ENCODE measurements at regions not wholly inside any gene's neighbourhood (a gene's known extent, or its start where the extent isn't known, plus 50 kb on each side); places are given as distances from the start of the nearest gene placed in this dataset.

DNA sequence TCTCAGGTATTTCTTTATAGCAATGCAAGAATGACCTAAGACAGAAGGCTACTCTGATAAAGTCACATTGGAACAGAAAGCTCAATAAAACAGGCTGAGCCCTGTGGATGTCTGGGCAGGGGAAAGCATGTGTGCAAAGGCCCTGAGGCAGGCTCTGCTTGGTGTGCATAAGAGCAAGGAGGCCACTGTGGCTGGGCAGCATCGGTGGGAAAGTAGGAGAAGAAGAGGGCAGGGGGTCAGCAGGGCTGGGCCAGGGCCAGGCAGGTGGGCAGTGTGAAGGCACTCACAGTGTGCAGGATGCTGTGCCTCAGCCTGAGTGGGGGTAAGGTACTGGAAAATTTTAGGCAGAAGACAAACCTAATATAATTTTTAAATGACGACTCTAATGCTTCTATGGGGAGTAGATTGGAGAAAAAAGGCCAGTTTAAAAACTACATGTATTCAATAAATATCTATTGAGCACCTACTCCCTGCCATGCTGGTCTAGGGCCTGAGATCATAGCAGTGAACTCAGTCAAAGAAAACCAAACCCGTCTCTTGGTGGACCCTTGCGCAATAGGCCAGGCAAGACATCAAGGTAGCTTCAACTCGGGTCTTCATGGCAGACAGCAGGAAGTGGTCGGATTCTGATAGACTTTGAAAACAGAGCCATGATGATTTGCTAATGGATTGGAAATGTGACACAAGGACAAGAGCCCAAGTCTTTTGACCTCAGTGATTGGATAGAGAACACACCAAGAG lies 572.3 kb downstream of the TCERG1L start:
- H3K36me3 ChIP-seq (ENCODE audit: control insufficient read depth, insufficient read depth, low read length), result no peaks in the 10 kb centered on the region
- TF ChIP-seq, protein P1, sequence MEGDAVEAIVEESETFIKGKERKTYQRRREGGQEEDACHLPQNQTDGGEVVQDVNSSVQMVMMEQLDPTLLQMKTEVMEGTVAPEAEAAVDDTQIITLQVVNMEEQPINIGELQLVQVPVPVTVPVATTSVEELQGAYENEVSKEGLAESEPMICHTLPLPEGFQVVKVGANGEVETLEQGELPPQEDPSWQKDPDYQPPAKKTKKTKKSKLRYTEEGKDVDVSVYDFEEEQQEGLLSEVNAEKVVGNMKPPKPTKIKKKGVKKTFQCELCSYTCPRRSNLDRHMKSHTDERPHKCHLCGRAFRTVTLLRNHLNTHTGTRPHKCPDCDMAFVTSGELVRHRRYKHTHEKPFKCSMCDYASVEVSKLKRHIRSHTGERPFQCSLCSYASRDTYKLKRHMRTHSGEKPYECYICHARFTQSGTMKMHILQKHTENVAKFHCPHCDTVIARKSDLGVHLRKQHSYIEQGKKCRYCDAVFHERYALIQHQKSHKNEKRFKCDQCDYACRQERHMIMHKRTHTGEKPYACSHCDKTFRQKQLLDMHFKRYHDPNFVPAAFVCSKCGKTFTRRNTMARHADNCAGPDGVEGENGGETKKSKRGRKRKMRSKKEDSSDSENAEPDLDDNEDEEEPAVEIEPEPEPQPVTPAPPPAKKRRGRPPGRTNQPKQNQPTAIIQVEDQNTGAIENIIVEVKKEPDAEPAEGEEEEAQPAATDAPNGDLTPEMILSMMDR (IDR thresholded peaks at IDR 0.05; ENCODE audit: insufficient read depth, low read length, poor library complexity, severe bottlenecking), result no peak
- H3K4me3 ChIP-seq (ENCODE audit: low read depth, low read length), result no peak overlapping the region
- H3K27me3 ChIP-seq (ENCODE audit: control insufficient read depth, insufficient read depth, low read length), result no peaks in the 10 kb centered on the region
- no peak for DNase-seq (ENCODE audit: low read depth)

DNA sequence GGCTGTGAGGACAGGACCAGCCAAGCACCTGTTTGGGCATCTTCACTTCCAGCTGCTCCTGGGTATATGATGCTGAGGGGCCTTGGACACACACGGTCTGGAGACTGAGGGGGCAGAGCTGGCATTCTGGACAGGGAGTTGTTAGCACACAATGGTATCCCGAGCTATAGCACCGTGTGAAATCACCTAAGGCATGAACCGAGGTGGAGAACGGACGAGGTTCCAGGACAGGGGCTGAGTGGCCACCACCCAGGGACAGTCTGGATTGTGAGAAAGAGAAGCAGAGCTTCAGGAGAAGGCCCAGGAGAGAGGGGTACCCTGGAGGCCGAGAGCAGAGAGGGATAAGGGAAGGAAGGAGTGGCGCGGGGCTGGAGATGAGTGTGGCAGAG lies 571.8 kb downstream of the TCERG1L start:
- no peak for DNase-seq (ENCODE audit: low read depth)
- no peaks in the 10 kb centered on the region for H3K36me3 ChIP-seq (ENCODE audit: control insufficient read depth, insufficient read depth, low read length)
- no peak overlapping the region for H3K4me3 ChIP-seq (ENCODE audit: low read depth, low read length)
- TF ChIP-seq, protein P1 (IDR thresholded peaks at IDR 0.05; ENCODE audit: insufficient read depth, low read length, poor library complexity, severe bottlenecking), result no peak
- H3K27me3 ChIP-seq (ENCODE audit: control insufficient read depth, insufficient read depth, low read length), result no peaks in the 10 kb centered on the region

DNA sequence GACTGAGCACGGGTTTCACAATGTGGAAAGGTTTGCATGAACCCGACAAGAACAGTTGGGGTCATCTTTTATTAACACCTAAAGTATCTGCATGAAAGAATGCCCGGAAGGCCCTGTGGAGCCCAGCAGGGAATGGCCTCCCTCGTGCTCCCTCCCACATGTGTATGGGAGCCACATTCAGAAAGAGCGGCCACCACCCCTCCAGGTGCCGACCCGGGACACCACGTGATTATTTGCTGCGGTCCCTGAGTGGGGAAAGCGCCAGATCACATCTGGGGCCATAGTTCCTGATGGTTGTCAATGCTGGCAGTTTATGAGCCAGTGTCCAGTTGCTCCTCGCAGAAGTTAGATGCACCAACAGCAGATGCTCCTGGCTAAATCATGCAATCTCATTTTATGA lies 571.4 kb downstream of the TCERG1L start:
- no peak for DNase-seq (ENCODE audit: low read depth)
- Histone ChIP-seq H3K4me3 (ENCODE audit: low read depth, low read length) (no peak overlapping the region), H3K27me3 (ENCODE audit: control insufficient read depth, insufficient read depth, low read length) (no peaks in the 10 kb centered on the region), H3K36me3 (ENCODE audit: control insufficient read depth, insufficient read depth, low read length) (no peaks in the 10 kb centered on the region)
- TF ChIP-seq, protein P1 (IDR thresholded peaks at IDR 0.05; ENCODE audit: insufficient read depth, low read length, poor library complexity, severe bottlenecking), result no peak

DNA sequence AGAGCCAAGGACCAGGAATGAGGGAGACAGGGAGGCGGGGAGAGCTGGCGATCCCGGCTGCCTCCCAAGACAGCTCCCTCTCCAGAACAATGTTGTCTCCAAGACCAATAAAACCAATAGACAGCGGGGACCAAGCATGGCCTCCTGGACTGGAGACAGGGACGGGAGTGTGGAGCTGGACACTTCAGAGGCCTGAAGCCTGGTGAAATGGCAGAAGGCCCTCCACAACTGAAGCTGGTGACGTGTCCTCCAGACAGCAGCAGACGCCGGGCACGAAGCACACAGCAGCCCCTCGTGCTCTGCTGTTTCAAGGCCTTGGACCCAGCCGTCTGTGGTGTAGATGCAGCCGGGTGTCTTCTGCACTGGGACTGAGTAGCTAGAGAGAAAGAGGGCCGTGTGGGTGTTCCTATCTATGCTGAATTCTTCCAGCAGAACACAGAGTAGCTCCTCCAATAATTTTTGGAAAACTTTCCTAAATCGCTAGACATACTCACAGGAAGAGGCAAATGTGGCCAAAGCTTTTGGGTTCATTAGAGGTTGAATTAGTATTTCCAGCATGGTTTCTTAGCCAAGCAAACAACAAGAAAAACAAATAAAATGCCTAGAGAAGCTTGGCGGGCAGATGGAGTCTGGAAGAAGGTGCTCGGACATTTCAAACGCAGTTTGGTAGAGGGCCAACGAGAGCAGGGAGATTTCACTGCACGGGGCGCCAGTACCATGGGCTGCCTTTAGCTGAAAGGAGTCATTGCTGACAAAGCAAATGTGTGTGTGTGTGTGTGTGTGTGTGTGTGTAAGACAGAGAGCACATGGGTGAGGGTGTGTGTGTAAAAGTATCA lies 570.4 kb downstream of the TCERG1L start:
- no peak for DNase-seq (ENCODE audit: low read depth)
- Histone ChIP-seq H3K27me3 (ENCODE audit: control insufficient read depth, insufficient read depth, low read length) (no peaks in the 10 kb centered on the region), H3K36me3 (ENCODE audit: control insufficient read depth, insufficient read depth, low read length) (no peaks in the 10 kb centered on the region), H3K4me3 (ENCODE audit: low read depth, low read length) (no peak overlapping the region)
- TF ChIP-seq, protein P1 (IDR thresholded peaks at IDR 0.05; ENCODE audit: insufficient read depth, low read length, poor library complexity, severe bottlenecking), result no peak

DNA sequence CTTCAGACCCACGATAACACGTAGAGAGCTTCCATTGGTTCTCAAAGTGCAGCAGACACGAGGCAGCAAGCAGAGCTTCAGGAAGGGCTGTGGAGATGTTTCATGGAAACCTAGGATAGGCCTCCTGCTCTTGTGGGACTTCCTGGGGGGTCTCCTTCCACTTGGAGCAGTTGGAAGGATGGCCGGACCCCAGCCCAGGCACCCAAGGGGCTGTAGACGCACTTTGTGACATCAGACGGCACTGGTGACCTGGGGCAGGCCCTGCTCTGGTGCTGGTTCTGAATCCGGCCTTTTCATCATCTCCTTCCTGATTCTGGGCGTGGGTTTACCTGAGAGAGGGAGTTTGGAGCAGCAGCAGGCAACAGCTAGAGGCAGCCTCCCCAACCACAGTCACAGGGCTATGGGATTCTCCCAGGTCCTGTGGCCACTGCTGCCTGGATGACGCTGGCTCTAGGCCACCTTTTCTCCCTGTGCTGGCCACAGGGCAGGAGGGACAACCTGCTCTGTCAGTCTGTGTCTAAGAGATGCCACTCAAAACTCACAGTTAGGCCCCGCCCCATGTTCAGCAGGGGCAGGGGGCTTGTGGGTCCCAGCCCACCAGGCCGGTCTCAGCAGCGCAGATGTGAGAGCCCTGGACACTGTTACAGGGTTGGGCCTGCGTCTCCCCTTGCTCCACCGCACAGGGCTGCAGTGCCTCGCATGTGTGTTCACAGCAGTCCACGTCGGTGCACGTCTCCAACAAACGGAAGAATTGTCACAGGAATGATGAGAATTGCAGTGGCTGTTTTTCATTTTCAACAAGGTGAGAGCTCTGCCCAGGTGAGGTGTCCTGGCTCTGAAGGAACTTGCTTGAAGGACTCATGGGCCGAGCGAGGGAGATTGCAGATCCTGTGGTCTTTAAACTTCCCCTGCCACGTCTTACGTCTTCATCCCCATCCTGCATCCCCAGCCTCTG lies 569.3 kb downstream of the TCERG1L start:
- TF ChIP-seq, protein P1 (IDR thresholded peaks at IDR 0.05; ENCODE audit: insufficient read depth, low read length, poor library complexity, severe bottlenecking), result no peak
- Histone ChIP-seq H3K27me3 (ENCODE audit: control insufficient read depth, insufficient read depth, low read length) (no peaks in the 10 kb centered on the region), H3K4me3 (ENCODE audit: low read depth, low read length) (no peak overlapping the region)

More for the DNA sequence above, 569.3 kb downstream of the TCERG1L start:
- no peaks in the 10 kb centered on the region for H3K36me3 ChIP-seq (ENCODE audit: control insufficient read depth, insufficient read depth, low read length)
- no peak for DNase-seq (ENCODE audit: low read depth)
